ENCODE measurements at regions not wholly inside any gene's neighbourhood (a gene's known extent, or its start where the extent isn't known, plus 50 kb on each side); places are given as distances from the start of the nearest gene placed in this dataset.
A peak's percentile ranks its signal among the peaks of the same experiment; 100 is the strongest.

GRCh38 chr15:94069844-94070243 is 161.5 kb upstream of the MCTP2 start:
- H3K36me3 ChIP-seq, result no peaks in the 10 kb centered on the region
- DNase-seq (no peak), ATAC-seq (no peak)
- 78 to 80% (median 79%) methylated on average over 9 of the region's 9 CpGs for WGBS, 4 donors
- no peaks in the 10 kb centered on the region for H3K27me3 ChIP-seq
- H3K4me3 ChIP-seq, result no peak overlapping the region
- H3K9me3 ChIP-seq, result peaks cover 0 to 24% (median 0%) of the 10 kb centered on the region in 12 donors
- H3K27ac ChIP-seq, result peak overlapping the region in 1 of 12 donors; percentile 60
- peaks cover 0 to 3% (median 0%) of the 10 kb centered on the region in 12 donors for H3K4me1 ChIP-seq
- TF ChIP-seq POLR2A (IDR thresholded peaks at IDR 0.05) (no peak), CTCF (IDR thresholded peaks at IDR 0.05) (no peak)
- intact Hi-C loops (cut with DNase I), result no loop called here

GRCh38 chr15:94066811-94067210 is 164.6 kb upstream of the MCTP2 start:
- no peaks in the 10 kb centered on the region for H3K36me3 ChIP-seq
- H3K4me3 ChIP-seq, result no peak overlapping the region
- WGBS, 4 donors, result 70 to 79% (median 77%) methylated on average over 3 of the region's 3 CpGs
- H3K4me1 ChIP-seq, result no peaks in the 10 kb centered on the region
- no peak for TF ChIP-seq CTCF (IDR thresholded peaks at IDR 0.05)
- no peak for TF ChIP-seq POLR2A (IDR thresholded peaks at IDR 0.05)
- ATAC-seq (no peak), DNase-seq (no peak)
- peaks cover 0 to 24% (median 0%) of the 10 kb centered on the region in 12 donors for H3K9me3 ChIP-seq
- no peaks in the 10 kb centered on the region for H3K27me3 ChIP-seq
- no peak overlapping the region for H3K27ac ChIP-seq
- intact Hi-C loops (cut with DNase I), result no loop called here

GRCh38 chr15:94066046-94066445 is 165.3 kb upstream of the MCTP2 start:
- H3K27ac ChIP-seq, result no peak overlapping the region
- no peaks in the 10 kb centered on the region for H3K4me1 ChIP-seq
- H3K9me3 ChIP-seq, result peaks cover 0 to 24% (median 0%) of the 10 kb centered on the region in 12 donors
- no peaks in the 10 kb centered on the region for H3K36me3 ChIP-seq
- no peaks in the 10 kb centered on the region for H3K27me3 ChIP-seq
- WGBS, 4 donors, result 77 to 85% (median 81%) methylated on average over 3 of the region's 3 CpGs
- no peak overlapping the region for H3K4me3 ChIP-seq
- TF ChIP-seq POLR2A (IDR thresholded peaks at IDR 0.05) (no peak), CTCF (IDR thresholded peaks at IDR 0.05) (no peak)
- ATAC-seq (no peak), DNase-seq (no peak)
- intact Hi-C loops (cut with DNase I), result no loop called here

GRCh38 chr15:94064676-94065313 is 166.6 kb upstream of the MCTP2 start:
- WGBS, 4 donors, result 83 to 95% (median 88%) methylated on average over 2 of the region's 2 CpGs

More at GRCh38 chr15:94064676-94065313, 166.6 kb upstream of the MCTP2 start:
- no peaks in the 10 kb centered on the region for H3K36me3 ChIP-seq
- intact Hi-C loops (cut with DNase I), result no loop called here
- no peak overlapping the region for H3K4me3 ChIP-seq
- H3K27ac ChIP-seq, result peak overlapping the region in 1 of 12 donors; percentile 14
- no peaks in the 10 kb centered on the region for H3K4me1 ChIP-seq
- no peaks in the 10 kb centered on the region for H3K27me3 ChIP-seq
- H3K9me3 ChIP-seq, result peaks cover 0 to 24% (median 0%) of the 10 kb centered on the region in 12 donors
- TF ChIP-seq CTCF (IDR thresholded peaks at IDR 0.05) (no peak), POLR2A (IDR thresholded peaks at IDR 0.05) (no peak)
- ATAC-seq (no peak), DNase-seq (no peak)
